Urinary bladder (tissue), 3 donors: ENCODE measurements at regions not wholly inside any gene's neighbourhood (a gene's known extent, or its start where the extent isn't known, plus 50 kb on each side); places are given as distances from the start of the nearest gene placed in this dataset.
"Not testable (repeated sequence)": the region's sequence is repeated elsewhere in the genome, so short reads cannot be mapped to it uniquely, and the experiment has no call there.

Experiments used
- DNase-seq: peaks from one replicate; pipeline ENCODE4 v3.0.0-alpha.2; 2015; ENCODE audit errors: extremely low spot score
- H3K27ac ChIP-seq: one replicate; pipeline ENCODE4 v1.5.1; 2013; ENCODE audit warnings: low read depth, mild to moderate bottlenecking, moderate library complexity
- H3K36me3 ChIP-seq: one replicate; pipeline ENCODE4 v1.6.1; 2013; ENCODE audit warnings: mild to moderate bottlenecking, moderate library complexity; ENCODE audit not compliant: insufficient read depth
- H3K4me1 ChIP-seq: one replicate; pipeline ENCODE4 v1.6.1; 2013; ENCODE audit warnings: mild to moderate bottlenecking, moderate library complexity; ENCODE audit not compliant: insufficient read depth
- H3K4me3 ChIP-seq: one replicate; pipeline ENCODE4 v1.5.1; 2013; ENCODE audit warnings: low read depth, low read length
- WGBS: extraction: QIAGEN DNeasy Blood & Tissue Kit; methylation state at CpG from one replicate; pipeline ENCODE4 v1.1.7; 2013; 5-methylcytosine and 5-hydroxymethylcytosine counted together
- donor health status: healthy with polysubstance abuse.
- donor health status: healthy.

DNA sequence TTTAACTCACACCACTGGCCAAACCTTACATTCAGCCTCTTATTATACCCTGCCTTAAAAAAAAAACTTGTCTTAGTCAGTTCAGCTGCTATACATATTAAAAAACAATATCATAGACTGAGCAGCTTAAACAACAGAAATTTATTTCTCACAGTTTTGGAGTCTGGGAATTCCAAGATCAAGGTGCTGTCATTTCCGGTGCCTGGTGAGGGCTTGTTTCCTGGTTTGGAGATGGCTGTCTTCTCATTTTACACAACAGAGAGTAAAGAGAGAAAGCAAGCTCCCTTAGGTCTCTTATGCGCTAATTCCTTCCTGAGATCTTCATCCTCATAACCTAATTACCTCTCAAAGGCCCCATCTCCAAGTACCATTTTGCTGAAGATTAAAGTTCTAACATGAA lies 769.2 kb downstream of the DIAPH3 start:
- no peak for DNase-seq
- Histone ChIP-seq H3K4me3 (no peak overlapping the region), H3K4me1 (no peaks in the 10 kb centered on the region), H3K36me3 (no peaks in the 10 kb centered on the region), H3K27ac (no peak overlapping the region)
- 89% methylated on average over 2 of the region's 2 CpGs for WGBS

DNA sequence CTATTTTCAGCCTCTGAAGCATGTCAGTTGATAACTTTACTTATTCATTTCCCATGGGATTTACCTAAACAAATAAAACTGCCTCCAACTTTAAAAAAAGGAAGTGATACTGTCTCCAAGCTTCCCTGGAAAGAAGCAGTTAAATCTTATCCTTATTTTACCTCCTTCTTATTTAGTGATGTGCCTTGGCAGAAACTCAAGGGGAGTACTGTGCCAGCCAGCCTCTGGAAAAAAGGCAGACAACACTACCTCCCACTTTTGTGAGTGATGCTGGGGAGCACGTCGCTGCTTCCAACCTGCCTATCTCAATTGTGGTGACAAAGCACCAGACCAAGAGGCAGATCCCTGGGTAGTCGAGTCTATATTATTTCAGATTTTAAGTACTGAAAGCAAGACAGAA lies 765.6 kb downstream of the DIAPH3 start:
- Histone ChIP-seq H3K4me1 (no peaks in the 10 kb centered on the region), H3K4me3 (no peak overlapping the region), H3K27ac (no peak overlapping the region), H3K36me3 (no peaks in the 10 kb centered on the region)
- DNase-seq, result no peak
- WGBS, result 32% methylated on average over 3 of the region's 3 CpGs

DNA sequence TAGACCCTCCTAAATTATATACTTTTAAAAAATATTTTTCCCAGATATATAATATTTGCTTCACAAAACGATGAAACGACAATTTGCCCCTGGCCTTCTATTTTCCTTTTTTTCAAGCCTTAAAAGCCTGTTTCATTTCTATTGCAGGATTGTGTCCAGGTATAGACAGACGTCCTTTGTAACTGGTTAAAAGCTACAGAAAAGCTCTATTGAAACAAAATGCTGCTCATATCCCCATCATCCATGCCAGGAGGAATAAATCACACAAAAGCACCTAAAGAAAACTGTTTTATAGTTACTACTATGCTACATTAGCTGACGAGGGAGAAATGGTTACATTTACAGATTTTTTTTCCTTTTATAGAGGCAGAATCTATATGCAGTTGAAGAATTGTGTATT lies 765.1 kb downstream of the DIAPH3 start:
- H3K4me1 ChIP-seq, result no peaks in the 10 kb centered on the region
- H3K27ac ChIP-seq, result no peak overlapping the region
- WGBS, result 76% methylated on average over 4 of the region's 4 CpGs
- no peak overlapping the region for H3K4me3 ChIP-seq
- H3K36me3 ChIP-seq, result no peaks in the 10 kb centered on the region
- DNase-seq, result no peak

DNA sequence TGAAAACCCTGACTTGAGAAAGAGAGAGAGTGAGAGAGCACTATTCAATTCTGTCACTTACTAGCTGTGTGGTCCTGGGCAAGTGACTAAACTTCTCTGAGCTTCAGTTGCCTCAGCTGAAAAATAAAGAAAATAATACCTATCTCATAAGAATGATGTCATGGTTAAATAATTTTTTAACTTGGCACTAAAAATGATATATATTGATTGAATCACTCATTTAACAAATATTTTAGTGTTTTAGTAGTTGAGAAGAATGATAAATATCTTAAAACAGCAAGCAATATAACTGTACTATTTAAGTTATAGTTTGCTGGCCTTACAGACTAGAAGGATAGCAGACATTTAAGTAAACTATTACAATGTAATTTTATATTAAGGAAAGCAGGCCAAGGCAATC lies 764.2 kb downstream of the DIAPH3 start:
- no peak overlapping the region for H3K4me3 ChIP-seq
- H3K4me1 ChIP-seq, result no peaks in the 10 kb centered on the region
- no peak for DNase-seq
- H3K27ac ChIP-seq, result no peak overlapping the region
- no peaks in the 10 kb centered on the region for H3K36me3 ChIP-seq

DNA sequence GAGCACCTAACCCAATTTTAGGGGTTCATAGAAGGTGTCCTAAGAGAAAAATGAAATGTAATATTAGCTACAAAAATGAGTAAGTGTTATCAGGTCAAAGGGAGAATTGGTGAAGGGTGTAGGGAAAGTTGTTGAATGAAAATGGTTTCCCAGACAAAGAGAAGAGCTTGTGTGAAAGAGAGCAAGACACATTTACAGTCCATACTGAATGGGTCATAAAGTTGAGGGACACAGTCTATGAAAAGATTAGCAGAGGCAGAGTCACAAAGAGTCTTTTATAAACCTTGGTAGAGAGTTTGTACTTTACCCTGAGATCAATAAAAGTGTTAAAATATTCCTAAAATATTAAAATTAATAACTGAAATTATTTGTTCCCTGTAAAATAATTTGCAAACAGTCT lies 759.4 kb downstream of the DIAPH3 start:
- no peak for DNase-seq
- H3K4me1 ChIP-seq, result no peaks in the 10 kb centered on the region
- no peak overlapping the region for H3K4me3 ChIP-seq
- H3K27ac ChIP-seq, result no peak overlapping the region
- no peaks in the 10 kb centered on the region for H3K36me3 ChIP-seq

DNA sequence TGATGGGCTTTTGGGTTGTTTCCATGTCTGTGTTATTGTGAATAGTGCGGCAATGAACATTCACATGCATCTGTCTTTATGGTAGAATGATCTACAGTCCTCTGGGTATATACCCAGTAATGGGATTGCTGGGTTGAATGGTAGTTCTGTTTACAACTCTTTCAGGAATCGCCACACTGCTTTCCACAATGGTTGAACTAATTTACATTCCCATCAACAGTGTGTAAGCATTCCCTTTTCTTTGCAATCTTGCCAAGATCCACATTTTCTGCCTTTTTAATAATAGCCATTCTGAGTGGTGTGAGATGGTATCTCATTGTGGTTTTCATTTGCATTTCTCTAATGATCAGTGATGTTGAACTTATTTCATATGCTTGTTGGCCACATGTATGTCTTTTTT lies 756.5 kb downstream of the DIAPH3 start:
- H3K36me3 ChIP-seq, H3K4me3 ChIP-seq, H3K4me1 ChIP-seq, DNase-seq, H3K27ac ChIP-seq: not testable (repeated sequence)
- WGBS, result 91% methylated on average over 2 of the region's 2 CpGs

DNA sequence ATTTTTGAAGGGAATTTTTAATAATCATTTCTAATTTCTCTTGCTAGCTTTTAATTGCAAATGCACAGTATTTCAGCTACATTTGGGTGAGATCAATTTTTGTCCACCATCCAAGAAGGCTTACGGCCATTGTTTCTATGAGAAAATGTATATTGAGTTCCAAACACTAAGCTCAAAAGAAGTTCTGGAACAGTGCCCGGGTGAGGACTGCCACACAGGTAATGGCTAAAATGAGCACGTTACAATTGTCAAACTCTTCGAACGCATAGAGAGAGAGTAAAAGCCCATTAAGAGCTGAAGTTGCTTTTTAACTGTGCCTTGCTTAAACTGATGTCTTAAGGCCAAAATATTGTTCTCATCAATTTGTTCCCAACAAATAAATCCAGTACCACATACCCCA lies 755.0 kb downstream of the DIAPH3 start:
- H3K4me3 ChIP-seq, result no peak overlapping the region
- H3K27ac ChIP-seq, result no peak overlapping the region
- WGBS, result 68% methylated on average over 5 of the region's 5 CpGs
- no peak for DNase-seq
- no peaks in the 10 kb centered on the region for H3K4me1 ChIP-seq
- H3K36me3 ChIP-seq, result no peaks in the 10 kb centered on the region

DNA sequence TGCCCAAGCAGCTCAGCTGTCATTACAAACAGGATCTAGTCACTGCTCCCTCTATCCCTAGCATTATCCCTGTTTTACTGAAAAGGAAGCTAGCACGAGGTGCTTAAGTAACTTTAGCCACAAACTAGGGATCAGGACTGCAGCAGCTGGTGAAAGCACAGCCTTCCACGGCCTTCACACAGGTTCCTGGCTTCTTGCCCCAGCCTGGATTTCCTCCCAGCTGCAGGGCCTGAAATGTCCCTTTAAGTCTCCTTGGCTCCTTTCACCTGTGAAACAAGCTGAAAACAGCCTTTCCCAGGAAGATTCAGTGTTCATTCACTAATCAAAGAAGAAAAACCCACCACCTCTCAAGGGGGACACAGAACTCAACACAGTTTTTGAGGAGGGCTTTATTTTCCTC lies 754.5 kb downstream of the DIAPH3 start:
- Histone ChIP-seq H3K4me1 (no peaks in the 10 kb centered on the region), H3K27ac (no peak overlapping the region), H3K4me3 (no peak overlapping the region), H3K36me3 (no peaks in the 10 kb centered on the region)
- DNase-seq, result no peak
- 16% methylated on average over 2 of the region's 2 CpGs for WGBS

DNA sequence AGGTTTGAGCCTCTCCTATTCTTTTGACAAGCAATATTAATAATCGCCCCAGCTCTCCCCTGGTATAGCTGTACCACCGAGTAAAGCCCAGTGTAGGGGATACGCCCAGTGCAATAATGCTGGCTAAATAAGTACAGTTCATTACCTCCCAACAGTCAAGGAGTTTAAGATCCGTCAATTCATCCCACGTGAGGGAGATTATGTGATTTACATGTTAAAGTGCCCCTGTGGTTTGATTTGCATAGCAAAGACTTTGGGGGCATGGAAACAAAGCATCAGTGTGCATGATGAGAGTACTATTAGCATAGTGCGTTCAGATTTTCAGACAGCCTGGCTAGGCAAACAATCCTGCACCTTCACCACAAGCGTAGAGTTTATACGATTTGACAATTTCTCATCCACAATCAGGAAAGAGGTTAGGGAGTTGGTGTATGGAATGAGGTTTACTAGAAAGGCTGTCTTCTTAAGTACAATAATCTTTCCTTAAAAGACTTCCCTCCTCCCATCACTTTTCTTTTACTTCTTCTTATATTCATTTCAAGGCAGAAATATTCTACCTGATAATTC lies 754.0 kb downstream of the DIAPH3 start:
- H3K27ac ChIP-seq, result no peak overlapping the region
- DNase-seq, result no peak
- H3K4me3 ChIP-seq, result no peak overlapping the region
- H3K36me3 ChIP-seq, result no peaks in the 10 kb centered on the region
- H3K4me1 ChIP-seq, result no peaks in the 10 kb centered on the region
- WGBS, result 56% methylated on average over 8 of the region's 8 CpGs

DNA sequence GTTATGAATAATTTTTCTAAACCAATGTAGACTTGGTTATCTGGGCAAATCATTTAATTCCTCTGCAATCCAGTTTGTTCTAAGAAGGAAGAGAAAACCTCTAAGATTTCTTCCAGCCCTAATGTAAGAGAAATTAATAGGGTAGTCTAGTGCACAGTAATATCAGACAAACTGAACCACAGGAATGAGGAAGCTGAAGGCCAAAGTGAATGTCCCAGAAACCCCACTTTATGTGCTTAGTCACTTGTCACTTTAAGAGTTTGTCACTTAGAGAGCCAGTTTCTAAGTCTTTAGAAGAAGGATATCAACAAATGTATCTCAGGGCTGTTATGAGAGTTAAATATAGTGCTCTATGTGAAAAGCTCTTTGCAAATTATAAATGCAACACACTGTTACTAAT lies 750.6 kb downstream of the DIAPH3 start:
- Histone ChIP-seq H3K27ac (no peak overlapping the region), H3K4me1 (no peaks in the 10 kb centered on the region), H3K4me3 (no peak overlapping the region), H3K36me3 (no peaks in the 10 kb centered on the region)
- DNase-seq, result no peak

DNA sequence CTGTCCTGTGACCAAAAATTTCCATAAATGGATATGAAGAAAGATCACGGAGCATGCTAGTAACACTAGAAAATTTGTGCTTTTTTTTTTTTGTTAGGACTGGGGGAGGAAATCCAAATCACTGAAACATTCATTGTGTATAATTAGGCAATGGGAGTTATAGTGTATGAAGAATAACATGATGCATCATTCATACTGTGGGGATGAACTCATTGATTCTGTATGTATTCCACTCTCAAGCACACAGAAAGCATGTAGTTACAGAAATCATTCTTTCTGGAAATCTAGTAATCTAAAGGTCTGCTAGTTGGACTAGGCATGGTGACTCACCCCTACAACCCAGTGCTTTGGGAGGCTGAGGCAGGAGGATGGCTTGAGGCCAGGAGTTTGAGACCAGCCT lies 749.7 kb downstream of the DIAPH3 start:
- Histone ChIP-seq H3K4me3 (no peak overlapping the region), H3K4me1 (no peaks in the 10 kb centered on the region), H3K27ac (no peak overlapping the region), H3K36me3 (no peaks in the 10 kb centered on the region)
- no peak for DNase-seq
- 59% methylated on average over 1 of the region's 1 CpG for WGBS

DNA sequence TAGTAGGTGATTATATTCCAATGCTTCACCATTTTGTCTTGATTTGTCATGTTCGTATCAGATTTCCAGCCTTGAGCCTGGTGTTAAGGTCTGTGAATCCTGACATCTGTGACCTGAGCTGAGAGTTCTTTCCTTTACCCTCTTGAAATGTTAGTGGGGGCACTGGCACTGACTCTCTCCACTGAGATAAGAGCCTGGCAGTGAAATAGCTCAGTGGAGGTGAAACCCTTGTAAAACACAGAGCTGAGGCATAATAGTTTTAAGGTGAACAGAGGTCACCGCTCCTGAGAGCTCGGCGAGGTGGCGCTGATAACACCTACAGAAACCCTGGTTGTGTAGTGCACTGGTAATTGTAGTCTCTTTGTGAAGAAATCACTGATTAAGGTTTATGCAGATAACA lies 748.2 kb downstream of the DIAPH3 start:
- no peak overlapping the region for H3K4me3 ChIP-seq
- H3K36me3 ChIP-seq, result no peaks in the 10 kb centered on the region
- WGBS, result 89% methylated on average over 5 of the region's 5 CpGs
- no peaks in the 10 kb centered on the region for H3K4me1 ChIP-seq
- no peak for DNase-seq
- no peak overlapping the region for H3K27ac ChIP-seq

DNA sequence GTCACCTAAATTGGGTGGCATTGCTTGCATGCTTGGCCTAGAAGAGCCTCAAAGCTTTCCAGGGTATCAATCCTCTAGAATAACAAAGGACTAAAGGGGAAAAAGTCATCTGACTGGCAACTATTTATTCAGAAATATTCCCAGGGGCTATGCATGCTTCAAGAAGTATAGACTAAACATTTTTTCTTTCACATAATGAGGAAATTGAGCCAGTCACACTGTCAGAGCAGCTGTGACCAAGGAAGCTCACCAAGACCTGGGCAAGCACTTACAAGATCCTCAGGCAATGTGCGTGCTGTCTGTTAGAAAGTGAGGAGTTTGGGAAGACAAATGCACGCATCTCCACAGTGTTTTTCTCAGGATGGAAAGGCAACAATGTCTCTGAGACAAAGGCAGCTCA lies 747.2 kb downstream of the DIAPH3 start:
- H3K4me3 ChIP-seq, result no peak overlapping the region
- H3K36me3 ChIP-seq, result no peaks in the 10 kb centered on the region
- no peak for DNase-seq
- no peaks in the 10 kb centered on the region for H3K4me1 ChIP-seq
- H3K27ac ChIP-seq, result no peak overlapping the region
- WGBS, result 93% methylated on average over 2 of the region's 2 CpGs

DNA sequence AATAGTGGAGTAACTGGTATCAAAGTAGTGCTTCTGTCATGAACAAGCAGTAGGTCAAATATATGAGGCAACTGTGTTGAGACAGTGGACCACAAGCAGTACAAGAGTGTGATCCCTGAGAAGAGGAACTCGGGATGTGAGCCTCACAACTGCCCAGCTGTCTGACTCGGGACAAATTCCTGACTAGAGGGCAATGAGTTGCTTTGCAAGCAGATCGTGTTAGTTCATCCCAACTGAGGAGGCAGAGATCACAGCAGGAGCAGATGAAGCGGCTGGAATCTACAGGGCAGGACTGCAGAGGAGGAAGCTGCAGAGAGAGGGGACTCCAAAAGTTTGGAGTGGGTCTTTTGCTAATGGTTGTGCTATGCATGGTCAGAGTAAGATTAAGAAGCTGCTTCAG lies 741.1 kb downstream of the DIAPH3 start:
- WGBS, result 49% methylated on average over 4 of the region's 4 CpGs
- no peak overlapping the region for H3K27ac ChIP-seq
- H3K4me1 ChIP-seq, result no peaks in the 10 kb centered on the region
- H3K36me3 ChIP-seq, result no peaks in the 10 kb centered on the region
- DNase-seq, result no peak
- no peak overlapping the region for H3K4me3 ChIP-seq

DNA sequence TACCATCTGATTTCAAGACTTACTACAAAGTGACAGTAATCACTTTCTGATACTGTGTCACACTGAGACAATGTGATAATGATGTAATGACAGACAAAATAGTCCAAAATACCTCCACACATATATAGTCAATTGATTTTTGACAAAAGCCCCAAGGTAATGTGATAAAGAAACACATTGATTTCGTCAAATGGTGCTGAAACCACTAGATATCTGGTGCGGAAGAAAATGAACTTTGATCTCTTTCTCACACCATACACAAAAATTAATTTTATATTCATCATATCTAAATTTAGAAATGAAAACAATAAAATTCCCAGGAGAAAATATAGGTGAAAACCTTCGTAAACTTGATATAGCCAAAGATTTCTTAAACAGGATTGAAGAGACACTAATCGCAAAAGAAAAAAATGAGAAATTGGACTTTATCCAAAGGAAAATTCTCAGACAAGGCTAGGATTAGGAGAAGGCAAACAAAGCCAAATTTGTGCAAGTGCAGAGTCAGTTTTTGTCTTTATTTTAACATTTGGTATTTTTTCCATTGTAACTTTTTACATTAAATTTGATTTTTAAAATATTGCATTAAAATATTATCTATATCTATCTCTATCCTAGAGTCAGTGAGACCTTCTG lies 739.9 kb downstream of the DIAPH3 start:
- no peak for DNase-seq
- WGBS, result 54% methylated on average over 4 of the region's 4 CpGs
- no peaks in the 10 kb centered on the region for H3K4me1 ChIP-seq
- no peaks in the 10 kb centered on the region for H3K36me3 ChIP-seq
- no peak overlapping the region for H3K27ac ChIP-seq
- no peak overlapping the region for H3K4me3 ChIP-seq
